Hepatocyte (in vitro differentiated cells): ENCODE measurements at regions not wholly inside any gene's neighbourhood (a gene's known extent, or its start where the extent isn't known, plus 50 kb on each side); places are given as distances from the start of the nearest gene placed in this dataset. TPM values are rescaled to one million over a fixed set of nuclear protein-coding genes. Genes with fewer than 3 reads are reported as not detected.

Source experiments
- small RNA-seq: library from RNA; depleted of rRNA; stranded (forward); fragments of <200 nt; gene quantifications from one replicate; pipeline ENCODE3, GENCODE V24; 2014

Small RNAs in the stretch of these regions (small RNA-seq; reads per million reads assigned to genes)
- not detected for gene SRIP2
